ENCODE measurements at regions not wholly inside any gene's neighbourhood (a gene's known extent, or its start where the extent isn't known, plus 50 kb on each side); places are given as distances from the start of the nearest gene placed in this dataset.

GRCh38 chr7:155381852-155382801 lies 75.8 kb upstream of the EN2 start:
- Histone ChIP-seq H2AFZ (ENCODE audit: low read depth, low read length, severe bottlenecking) (no peak overlapping the region), H4K20me1 (ENCODE audit: low read depth, low read length) (no peaks in the 10 kb centered on the region), H3K9me2 (replicated peaks; ENCODE audit: insufficient read depth, low read length) (no peaks in the 10 kb centered on the region), H3K9me3 (ENCODE audit: insufficient read depth, low read length) (no peaks in the 10 kb centered on the region), H3K4me2 (ENCODE audit: low read depth, low read length, poor library complexity, severe bottlenecking) (no peak overlapping the region), H3K27ac (ENCODE audit: low read depth, low read length) (no peak overlapping the region), H3K79me2 (ENCODE audit: insufficient read depth, low read length) (no peaks in the 10 kb centered on the region), H3F3A (ENCODE audit: insufficient read depth) (no peaks in the 10 kb centered on the region), H3K9ac (ENCODE audit: low read length) (no peak overlapping the region), H3K36me3 (ENCODE audit: low read length) (no peaks in the 10 kb centered on the region), H3K4me3 (ENCODE audit: insufficient read depth, low read length, poor library complexity, severe bottlenecking) (no peak overlapping the region), H3K27me3 (ENCODE audit: low read length) (no peaks in the 10 kb centered on the region)
- no peak for TF ChIP-seq EZH2phosphoT487 (conservative IDR thresholded peaks at IDR 0.05; ENCODE audit: low read length)
- no peak for TF ChIP-seq CTCF (IDR thresholded peaks at IDR 0.05; ENCODE audit: insufficient read depth, low read length, poor library complexity, severe bottlenecking)

- Histone ChIP-seq H3K9ac (ENCODE audit: low read length) (no peak overlapping the region), H3K9me3 (ENCODE audit: insufficient read depth, low read length) (no peaks in the 10 kb centered on the region), H2AFZ (ENCODE audit: low read depth, low read length, severe bottlenecking) (no peak overlapping the region), H3K9me2 (replicated peaks; ENCODE audit: insufficient read depth, low read length) (no peaks in the 10 kb centered on the region), H3K79me2 (ENCODE audit: insufficient read depth, low read length) (no peaks in the 10 kb centered on the region), H3K4me2 (ENCODE audit: low read depth, low read length, poor library complexity, severe bottlenecking) (no peak overlapping the region), H4K20me1 (ENCODE audit: low read depth, low read length) (no peaks in the 10 kb centered on the region), H3K27me3 (ENCODE audit: low read length) (no peaks in the 10 kb centered on the region), H3K27ac (ENCODE audit: low read depth, low read length) (no peak overlapping the region), H3K36me3 (ENCODE audit: low read length) (no peaks in the 10 kb centered on the region), H3K4me3 (ENCODE audit: insufficient read depth, low read length, poor library complexity, severe bottlenecking) (no peak overlapping the region), H3F3A (ENCODE audit: insufficient read depth) (no peaks in the 10 kb centered on the region)
- TF ChIP-seq EZH2phosphoT487 (conservative IDR thresholded peaks at IDR 0.05; ENCODE audit: low read length) (no peak), CTCF (IDR thresholded peaks at IDR 0.05; ENCODE audit: insufficient read depth, low read length, poor library complexity, severe bottlenecking) (no peak)
Observed at GRCh38 chr7:155382802-155383171, 75.1 kb upstream of the EN2 start.

GRCh38 chr7:155383756-155384491 lies 74.0 kb upstream of the EN2 start:
- Histone ChIP-seq H3K4me2 (ENCODE audit: low read depth, low read length, poor library complexity, severe bottlenecking) (no peak overlapping the region), H3K27ac (ENCODE audit: low read depth, low read length) (no peak overlapping the region), H3K4me3 (ENCODE audit: insufficient read depth, low read length, poor library complexity, severe bottlenecking) (no peak overlapping the region), H3K27me3 (ENCODE audit: low read length) (no peaks in the 10 kb centered on the region), H2AFZ (ENCODE audit: low read depth, low read length, severe bottlenecking) (no peak overlapping the region), H3K79me2 (ENCODE audit: insufficient read depth, low read length) (no peaks in the 10 kb centered on the region), H3K9ac (ENCODE audit: low read length) (no peak overlapping the region), H3K9me3 (ENCODE audit: insufficient read depth, low read length) (no peaks in the 10 kb centered on the region), H3K36me3 (ENCODE audit: low read length) (no peaks in the 10 kb centered on the region), H3F3A (ENCODE audit: insufficient read depth) (no peaks in the 10 kb centered on the region), H4K20me1 (ENCODE audit: low read depth, low read length) (no peaks in the 10 kb centered on the region), H3K9me2 (replicated peaks; ENCODE audit: insufficient read depth, low read length) (no peaks in the 10 kb centered on the region)
- no peak for TF ChIP-seq EZH2phosphoT487 (conservative IDR thresholded peaks at IDR 0.05; ENCODE audit: low read length)
- TF ChIP-seq CTCF (IDR thresholded peaks at IDR 0.05; ENCODE audit: insufficient read depth, low read length, poor library complexity, severe bottlenecking) = no peak

Data from SU-DHL-6 (cell line).